Cerebellar nuclear complex (tissue), 1 donor: ENCODE measurements at regions not wholly inside any gene's neighbourhood (a gene's known extent, or its start where the extent isn't known, plus 50 kb on each side); places are given as distances from the start of the nearest gene placed in this dataset.

Experiments used
- DNase-seq, 2 experiments: peaks; one replicate each; lab custom pipeline; 2025; lab: John Stamatoyannopoulos, UW

DNA sequence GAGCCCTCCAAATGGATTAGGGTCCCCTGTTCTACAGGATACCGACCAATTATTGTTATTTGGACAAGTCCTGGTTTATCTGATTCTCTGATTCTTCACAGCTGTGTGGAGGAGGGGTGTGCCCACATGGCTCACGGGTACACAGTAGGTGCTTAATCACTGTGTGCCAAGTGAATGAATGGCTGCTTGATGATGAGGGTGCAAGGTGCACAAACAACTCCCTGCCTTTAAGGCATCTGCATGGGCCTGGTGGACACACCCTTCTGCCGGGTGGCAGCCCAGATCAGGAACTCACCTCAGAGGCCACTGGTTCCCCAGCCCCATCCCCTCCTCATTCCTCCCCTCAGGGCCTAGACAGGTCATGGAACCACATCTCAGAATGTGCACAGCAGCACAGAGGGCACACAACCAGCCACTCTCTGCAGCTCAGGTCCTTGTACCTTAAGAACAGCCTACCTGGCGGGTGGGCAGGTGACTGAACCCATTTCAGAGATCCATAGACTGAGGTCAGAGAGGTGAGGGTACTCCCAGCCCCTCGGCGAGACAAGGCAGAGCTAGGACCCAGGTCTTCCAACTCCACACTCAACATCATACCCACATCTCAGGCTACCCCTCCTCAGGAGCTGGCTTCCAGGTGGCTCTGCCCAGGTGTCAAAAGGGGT, 50.3 kb downstream of the SHANK2 start:
- no peak for DNase-seq

DNA sequence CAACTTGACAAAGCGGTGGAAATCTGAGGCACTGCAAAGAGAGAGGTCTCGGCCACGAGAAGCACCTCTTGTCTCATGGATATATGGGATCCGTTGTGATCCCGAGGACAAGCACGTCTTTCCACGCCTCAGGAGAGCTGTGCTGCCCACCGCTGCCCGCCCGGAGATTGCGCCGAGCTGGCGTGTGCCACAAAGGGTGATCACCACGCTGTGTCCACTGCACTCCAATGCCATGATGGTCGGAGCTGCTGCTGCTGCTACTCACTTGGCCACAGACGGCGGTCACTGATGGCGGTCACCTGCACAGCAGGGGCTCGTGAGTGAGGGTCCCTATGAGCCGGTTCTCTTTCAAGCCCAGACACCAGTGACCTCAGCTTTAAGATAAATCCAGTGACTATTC, 51.1 kb downstream of the SHANK2 start:
- DNase-seq, result no peak

DNA sequence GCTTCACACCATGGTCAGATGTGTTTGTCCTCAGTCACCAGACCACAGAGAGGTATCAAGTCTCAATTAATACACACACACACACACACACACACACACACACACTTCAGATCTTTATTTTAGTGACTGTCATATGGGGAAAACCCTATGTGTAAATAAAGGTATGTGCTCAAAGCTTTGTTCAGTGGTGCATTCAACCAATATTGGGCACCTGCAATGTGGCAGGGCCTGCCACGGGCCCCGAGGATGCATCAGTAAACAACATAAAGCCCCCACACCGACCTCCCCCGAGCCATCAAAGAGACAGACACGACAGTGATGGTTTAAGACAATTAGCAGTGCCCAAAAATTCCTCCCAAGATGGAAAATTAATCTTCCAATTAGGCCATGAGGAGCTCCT, 51.6 kb downstream of the SHANK2 start:
- no peak for DNase-seq

DNA sequence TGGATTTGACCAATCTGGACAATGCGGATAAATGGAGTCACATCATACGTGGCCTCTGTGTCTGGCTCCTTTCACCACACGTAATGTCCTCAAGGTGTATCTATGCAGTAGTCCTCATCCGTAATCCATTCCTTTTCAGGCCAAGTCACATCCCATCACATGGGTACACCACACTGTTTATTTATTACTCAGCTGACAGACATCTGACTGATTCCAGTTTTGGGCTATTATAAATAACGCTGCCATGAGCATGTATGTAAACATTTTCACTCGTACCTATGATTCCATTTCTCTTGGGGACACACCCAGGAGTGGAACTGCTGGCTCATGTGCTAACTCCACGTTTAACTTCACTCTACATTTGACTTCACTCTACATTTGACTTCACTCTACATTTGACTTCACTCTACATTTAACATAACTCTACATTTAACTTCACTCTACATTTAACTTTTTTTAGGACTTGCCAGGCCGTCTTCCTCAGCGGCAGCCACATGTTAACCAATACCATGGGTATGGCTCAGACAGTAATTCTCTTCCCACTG, 52.1 kb downstream of the SHANK2 start:
- DNase-seq, result no peak

DNA sequence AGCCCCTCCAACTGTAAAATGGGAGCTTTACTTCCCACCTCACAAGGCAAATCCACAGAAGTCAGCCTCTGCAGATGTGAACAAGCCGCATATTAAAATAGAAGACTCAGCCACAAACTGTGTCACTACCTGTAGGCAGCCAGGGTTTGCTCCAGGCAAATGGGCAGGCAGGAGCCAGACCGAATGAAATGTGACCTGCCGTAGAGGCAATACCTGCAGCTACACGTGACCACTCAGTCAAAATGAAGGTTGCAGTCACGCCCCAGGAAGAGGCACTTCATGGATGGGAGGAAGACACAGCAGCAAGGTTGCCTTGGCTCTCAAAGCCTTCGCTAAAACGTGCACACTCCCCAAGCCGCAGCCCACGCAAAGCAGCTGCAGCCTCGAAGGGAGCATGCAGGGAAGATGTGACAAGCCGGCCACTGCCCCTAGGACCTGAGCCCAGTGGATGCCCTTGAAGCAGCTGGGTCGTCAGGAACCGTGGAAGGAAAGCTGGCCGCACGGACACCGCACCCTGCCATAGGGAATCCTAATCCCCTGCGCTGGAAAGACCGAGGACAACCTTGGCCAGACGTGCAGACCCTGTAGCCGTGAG, 53.1 kb downstream of the SHANK2 start:
- DNase-seq, result no peak

DNA sequence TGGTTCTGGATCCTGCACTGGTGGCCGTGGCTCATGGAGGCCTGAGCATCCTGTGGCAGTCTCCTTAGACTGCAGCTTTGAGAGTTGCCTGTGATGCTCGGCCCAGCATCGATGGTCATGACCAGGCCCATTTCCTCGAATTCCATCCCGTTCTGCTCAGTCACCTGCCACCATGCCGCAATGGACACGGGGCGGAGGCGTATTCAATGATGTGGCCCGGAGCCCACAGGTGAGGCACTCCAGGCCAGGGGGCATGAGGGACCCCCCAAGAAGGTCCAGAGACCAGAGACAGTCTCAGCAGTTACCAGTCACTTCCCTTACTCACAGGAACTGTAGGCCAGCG, 53.6 kb downstream of the SHANK2 start:
- DNase-seq, result no peak

DNA sequence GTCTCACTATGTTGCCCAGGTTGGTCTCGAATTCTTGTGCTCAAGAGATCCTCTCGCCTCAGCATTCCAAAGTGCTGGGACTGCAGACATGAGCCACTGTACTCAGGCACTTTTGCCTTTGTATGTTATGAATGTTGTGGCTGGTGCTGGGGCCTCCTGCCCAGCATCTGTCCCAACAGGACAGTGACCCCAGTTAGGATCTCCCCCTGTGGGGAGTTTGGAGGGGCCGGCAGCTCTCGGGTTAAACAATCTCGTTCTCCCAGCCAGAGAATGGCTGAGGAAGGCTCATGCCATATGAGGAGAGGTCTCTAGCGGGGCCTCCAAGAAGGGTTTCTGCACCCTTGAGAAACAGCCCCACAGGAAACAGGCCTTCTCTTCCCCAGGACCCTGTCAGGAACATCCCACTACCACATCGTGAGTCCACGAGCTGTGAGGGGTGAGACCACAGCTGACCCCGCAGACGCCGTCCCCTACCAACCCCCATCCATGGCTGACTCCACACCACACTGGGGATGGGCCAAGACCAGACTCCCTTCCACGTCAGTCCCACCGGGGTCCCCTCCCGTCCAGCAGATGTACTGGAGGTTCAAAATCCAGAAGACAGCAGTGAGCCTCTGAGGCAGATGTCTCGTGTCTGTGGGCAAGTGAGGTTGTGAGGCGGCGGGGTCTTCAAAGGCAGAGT, 54.1 kb downstream of the SHANK2 start:
- DNase-seq, result no peak

DNA sequence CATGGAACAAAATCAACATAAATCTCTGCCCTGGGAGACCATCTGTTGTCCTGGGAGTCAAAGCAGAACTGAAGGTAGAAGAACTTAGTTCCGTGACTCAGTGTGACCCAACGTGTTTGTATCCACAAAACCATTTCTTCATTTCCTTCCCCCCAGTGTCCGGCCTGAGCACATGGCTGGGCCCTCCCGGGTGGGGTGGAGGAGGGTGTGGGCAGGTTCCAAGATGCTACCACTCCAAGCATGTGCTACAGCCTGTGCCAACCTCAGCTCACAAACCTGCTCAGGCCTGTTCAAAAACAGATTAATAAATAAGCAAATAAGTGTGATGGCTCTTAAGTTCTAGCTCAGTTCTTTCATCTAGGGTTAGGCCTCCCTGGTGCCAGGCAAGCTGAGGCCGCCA, 55.3 kb downstream of the SHANK2 start:
- no peak for DNase-seq

DNA sequence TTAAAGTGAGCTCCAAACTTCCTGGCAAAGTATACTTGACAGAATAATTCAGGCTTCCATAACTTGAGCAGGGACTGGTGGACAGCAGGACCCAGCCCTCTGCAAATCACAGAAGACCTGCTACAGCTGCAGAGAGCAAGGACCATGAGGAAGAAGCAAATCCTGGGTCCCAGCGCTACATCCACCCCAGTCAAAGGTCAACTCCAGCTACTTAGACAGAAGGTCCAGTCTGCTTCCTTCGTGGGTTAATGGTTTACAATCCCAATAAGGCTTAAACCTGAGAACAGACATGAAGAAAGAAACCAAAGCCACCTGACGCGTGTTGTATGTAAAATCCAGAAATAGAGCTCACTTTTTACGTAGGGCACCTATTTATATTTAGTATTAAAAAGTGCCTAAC, 57.7 kb downstream of the SHANK2 start:
- DNase-seq, result no peak

DNA sequence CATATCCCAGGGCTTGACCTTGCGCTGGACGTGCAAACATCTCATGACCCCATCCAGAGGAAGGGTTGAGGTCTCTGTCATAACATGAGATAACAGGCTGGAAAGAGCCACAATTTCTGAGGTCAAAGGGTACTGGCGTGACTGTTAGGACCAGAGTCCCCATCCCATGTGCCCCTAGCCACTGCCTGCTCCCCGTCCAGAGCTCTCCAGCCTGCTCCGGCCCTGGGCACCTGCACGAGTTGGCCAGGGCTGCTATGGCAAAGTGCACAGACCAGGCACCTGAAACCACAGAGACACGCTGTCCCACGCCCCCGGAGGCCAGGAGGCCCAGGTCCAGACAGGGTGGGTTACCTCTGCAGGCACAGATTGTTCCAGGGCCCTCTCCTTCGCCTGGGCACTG, 58.9 kb downstream of the SHANK2 start:
- DNase-seq, result no peak

DNA sequence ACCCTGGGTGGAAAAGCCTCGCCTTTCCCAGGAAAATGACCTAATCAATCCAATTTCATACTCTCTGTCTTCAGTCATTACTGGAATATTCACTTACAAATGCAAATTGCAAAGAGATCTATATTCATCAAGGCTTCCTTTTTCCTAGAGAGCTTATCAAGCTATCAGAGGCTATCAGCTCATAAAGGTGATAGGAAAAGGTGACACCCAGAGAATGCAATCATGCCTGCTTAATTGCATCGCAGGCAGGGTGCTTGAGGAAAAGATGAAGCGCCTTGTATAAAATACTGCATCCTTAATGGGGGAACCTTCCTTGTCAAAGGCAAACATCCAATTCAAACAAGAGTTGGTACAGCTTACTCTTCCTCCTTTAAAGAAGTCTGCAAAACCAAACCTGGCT, 59.7 kb downstream of the SHANK2 start:
- no peak for DNase-seq

DNA sequence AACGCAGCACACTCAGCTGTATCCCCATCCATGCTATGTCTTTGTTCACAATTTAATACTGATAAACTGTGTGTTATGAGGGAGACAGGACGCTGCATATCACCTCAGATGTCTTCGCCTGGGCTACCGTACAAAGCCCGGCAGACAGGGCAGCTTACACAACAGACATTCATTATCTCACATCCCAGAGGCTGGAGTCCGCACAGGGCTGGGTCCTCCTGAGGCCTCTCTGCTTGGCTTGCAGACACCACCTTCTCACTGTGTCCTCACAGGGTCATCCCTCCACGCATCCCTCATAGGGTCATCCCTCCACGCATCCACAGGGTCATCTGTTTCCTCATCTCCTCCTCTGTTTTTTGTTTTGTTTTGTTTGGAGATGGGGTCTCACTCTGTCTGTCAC, 61.2 kb downstream of the SHANK2 start:
- DNase-seq, result no peak

DNA sequence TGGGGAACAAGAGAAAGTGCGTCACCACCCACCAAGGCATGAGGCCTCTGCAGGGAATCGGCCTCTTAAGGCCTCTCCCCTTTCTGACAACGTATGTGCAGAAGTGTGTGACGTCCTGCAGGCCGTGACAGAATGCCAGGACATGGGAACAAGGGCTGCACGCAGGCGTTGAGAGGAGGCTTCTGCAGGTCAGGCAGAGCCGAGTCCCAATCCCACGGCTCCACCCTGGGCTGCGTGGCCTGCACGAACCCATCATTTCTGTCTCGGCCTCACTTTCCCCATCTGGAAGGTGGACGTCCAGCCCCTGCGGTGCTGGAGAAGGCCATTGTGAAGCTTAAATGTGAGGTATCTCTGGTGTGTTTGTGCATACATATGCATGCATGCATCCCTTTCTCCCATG, 61.8 kb downstream of the SHANK2 start:
- no peak for DNase-seq

DNA sequence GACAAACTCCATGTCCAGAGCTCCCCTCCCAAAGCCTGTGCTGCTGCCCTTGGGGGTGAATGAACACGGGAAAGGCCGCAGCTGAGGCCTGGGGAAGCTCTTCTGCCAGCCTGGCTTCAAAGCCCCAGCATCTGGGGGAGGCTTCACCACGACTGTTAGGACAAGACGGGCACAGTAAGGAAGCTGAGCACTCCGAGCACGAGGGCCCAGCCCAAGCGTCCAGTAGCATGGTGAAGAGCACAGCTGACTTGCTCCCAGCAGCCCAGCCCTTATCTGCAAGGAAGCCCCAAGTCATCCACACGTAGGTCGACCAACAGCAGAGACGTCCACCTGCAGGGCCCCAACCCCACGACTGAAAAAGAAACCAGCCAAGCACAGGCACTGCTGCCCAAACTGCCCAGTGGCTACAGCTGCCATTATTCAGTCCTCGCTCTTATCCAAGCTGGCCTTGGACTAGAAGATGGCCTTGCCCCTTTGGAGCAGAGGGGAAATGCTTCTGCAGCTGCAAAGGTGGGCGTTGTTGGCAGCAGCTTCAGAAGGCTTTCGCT, 62.5 kb downstream of the SHANK2 start:
- DNase-seq, result no peak

DNA sequence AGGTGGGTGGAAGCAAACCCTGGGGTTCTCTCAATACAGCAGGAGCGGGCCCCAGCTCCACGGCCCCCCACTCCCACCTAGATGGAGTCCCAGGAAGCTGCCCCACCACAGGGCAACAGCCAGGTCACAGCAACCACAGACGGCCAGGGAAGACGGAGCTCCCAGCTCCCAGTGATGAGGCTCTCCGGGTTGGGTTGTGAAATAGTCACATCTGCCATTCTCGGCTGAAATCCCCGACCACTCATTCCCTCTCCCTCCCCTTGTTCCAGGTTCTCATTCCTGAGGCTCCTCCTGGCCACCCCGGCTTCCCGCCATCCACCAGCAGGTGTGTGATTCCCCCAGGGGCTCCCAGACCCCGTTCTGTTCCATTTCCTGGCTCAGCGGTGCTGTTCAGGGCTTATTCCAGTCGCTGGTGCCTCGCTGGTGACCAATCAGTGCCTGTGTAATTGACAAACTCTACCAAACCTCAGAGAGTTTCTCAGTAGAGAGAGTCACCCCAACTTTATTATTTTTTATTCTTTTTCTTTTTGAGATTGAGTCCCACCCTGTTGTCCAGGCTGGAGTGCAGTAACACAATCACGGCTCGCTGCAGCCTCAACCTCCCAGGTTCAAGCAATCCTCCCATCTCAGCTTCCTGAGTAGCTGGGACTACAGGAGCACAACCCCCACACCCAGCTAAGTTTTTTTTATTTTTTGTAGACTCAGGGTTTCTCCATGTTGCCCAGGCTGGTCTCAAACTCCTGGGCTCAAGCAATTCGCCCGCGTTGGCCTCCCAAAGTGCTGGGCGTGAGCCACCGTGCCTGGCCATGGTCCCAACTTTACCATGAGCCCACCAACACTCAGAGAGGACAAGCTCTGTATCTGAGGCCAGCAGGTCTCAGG, 63.2 kb downstream of the SHANK2 start:
- DNase-seq, result no peak

DNA sequence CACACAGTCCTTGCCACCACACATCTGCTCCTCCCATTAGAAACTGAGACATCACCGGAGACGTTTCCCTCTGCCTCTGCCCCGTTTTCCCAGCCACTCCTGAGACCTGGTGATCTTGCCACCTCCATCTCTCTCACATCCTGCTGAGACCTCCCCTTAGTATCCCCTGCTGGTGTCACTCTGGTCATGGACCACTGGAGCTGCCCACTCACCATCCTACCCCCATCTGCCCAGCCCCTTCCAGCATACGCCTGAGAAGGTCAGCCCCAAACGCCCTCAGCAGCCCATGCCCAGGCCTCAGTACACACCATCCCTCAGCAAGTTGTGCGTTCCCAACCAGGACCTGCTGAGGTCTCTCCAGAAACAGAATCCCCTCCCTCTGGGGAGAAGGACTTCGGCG, 64.3 kb downstream of the SHANK2 start:
- no peak for DNase-seq

DNA sequence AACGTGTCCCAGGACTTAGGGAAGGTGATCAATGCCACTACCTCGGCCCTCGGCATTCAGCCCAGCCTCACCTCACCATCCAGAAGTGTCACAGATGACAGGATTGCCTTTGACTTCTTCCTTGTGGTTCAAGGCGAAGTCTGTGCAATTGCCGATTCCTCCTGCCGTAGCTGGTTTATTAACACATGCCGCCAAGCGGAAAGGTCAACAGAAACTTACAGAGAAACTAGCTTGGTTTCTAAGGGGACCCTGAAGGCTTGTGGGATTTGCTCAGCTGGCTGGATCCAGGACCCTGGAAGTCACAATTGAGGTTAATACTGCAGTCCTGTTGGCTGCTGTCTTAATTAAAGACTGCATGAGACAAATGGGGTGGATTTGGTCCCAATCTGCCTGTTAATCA, 65.6 kb downstream of the SHANK2 start:
- DNase-seq, result no peak

DNA sequence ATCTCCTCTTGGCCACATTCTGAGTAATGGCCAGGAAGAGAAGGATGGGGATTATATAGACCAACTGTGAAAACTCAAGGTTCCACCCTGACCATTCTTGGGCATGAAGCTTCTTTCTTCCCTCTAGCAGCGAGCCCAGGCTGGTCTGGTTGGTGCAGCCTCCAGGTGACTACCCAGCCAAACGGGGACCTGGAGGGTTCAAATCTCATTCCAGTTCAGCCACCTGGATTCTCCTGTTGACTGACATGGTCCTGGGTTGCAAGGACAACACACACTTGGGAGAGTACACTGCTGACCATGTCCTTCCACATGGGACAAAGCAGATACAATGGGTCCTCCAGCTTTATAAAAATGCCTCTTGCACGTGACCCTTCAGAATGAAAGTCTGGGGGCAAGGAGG, 67.0 kb downstream of the SHANK2 start:
- no peak for DNase-seq

DNA sequence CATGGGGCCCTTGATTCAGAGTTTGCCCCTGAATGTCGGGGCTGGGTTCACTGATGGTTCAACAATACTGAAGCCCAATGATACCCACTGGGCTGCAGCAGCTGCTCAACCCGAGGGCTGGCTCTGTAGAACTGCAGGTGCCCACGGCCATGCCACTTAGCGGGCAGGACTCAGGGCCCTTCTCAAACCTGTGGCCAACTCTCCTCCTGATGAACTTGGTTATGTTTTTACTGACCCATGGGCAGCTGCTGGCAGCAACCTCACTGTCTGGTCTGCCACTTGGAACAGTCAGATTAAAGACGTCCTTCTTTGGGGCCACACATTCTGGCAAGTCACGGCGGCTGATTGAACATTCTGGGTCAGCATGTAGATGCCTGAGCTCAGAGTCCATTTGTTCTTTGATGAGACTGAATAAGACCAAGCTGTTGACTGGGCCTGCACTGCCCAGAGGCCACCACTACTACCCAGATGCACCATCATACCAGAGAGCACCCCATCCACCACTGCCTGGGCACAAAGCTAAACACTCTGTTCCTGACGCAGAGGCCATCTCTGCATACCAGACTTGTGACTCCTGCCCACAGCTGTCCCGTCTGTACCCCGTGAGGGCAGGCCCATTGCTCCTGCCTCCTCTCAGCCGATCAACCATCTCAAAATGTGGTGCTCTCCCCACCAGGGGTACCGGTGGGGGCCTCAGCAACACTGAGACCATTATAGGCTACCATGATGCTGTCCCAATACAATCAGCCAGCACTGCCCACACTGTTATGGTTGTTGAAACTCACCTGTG, 67.8 kb downstream of the SHANK2 start:
- DNase-seq, result no peak

DNA sequence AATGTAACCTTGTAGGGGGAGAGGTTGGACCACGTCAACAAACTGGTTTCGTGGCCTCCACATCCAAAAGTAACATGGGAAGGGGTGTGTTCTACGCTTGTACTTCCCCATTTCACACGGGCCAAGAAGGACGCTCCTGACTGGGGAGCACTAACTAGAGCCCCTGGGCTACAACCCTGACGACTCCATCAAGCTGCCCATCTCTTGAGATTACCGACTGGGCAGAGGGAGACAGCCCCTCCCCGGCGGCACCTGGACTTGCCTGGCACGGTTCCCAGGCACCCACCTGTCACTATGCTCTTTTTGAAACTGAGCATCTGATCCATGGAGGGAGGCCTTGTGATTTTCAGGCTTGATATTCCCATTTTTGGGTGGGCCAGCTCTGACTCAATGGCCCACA, 68.5 kb downstream of the SHANK2 start:
- DNase-seq, result no peak
